GM23338 (cell line): ENCODE measurements at regions not wholly inside any gene's neighbourhood (a gene's known extent, or its start where the extent isn't known, plus 50 kb on each side); places are given as distances from the start of the nearest gene placed in this dataset.

Experiments used
- ATAC-seq: fragments of 200-7000 bp; cut with Tn5 transposase; 3 replicates; pipeline ENCODE4 v1.9.1; 2020
- DNase-seq: peaks from one replicate; pipeline ENCODE4 v3.0.0-alpha.2; 2015; ENCODE audit warnings: low spot score
- H2AFZ ChIP-seq: fragments of 200-600 bp; sonication (generic); 2 replicates; pipeline ENCODE4 v1.8.0; 2016; ENCODE audit warnings: antibody characterized with exemption, mild to moderate bottlenecking, moderate library complexity
- H3F3A ChIP-seq: fragments of 200-600 bp; sonication (generic); replicated peaks from 2 replicates; pipeline ENCODE4 v1.8.0; 2017; ENCODE audit warnings: antibody characterized with exemption, mixed run types, low read depth
- H3K27ac ChIP-seq: fragments of 200-600 bp; sonication (generic); 2 replicates; pipeline ENCODE4 v1.6.1; 2016; ENCODE audit warnings: low read depth
- H3K27me3 ChIP-seq: fragments of 200-600 bp; sonication (generic); 2 replicates; pipeline ENCODE4 v1.8.0; 2016; ENCODE audit warnings: mild to moderate bottlenecking, mixed run types, moderate library complexity; ENCODE audit not compliant: insufficient read depth
- H3K36me3 ChIP-seq: fragments of 200-600 bp; sonication (generic); 2 replicates; pipeline ENCODE4 v1.8.0; 2016; ENCODE audit warnings: mild to moderate bottlenecking; ENCODE audit not compliant: insufficient read depth
- H3K4me1 ChIP-seq: fragments of 200-600 bp; sonication (generic); 2 replicates; pipeline ENCODE4 v1.8.0; 2016; ENCODE audit warnings: mild to moderate bottlenecking, moderate library complexity; ENCODE audit not compliant: insufficient read depth
- H3K4me2 ChIP-seq: fragments of 200-600 bp; sonication (generic); 2 replicates; pipeline ENCODE4 v1.7.1; 2017; ENCODE audit warnings: mixed run types
- H3K4me3 ChIP-seq: fragments of 200-600 bp; sonication (generic); 2 replicates; pipeline ENCODE4 v1.6.1; 2016; ENCODE audit warnings: mixed run types
- H3K79me2 ChIP-seq: fragments of 200-600 bp; sonication (generic); replicated peaks from 2 replicates; pipeline ENCODE4 v1.8.0; 2017; ENCODE audit warnings: mild to moderate bottlenecking; ENCODE audit not compliant: insufficient read depth
- H3K9me2 ChIP-seq: fragments of 200-600 bp; sonication (generic); 2 replicates; pipeline ENCODE4 v1.8.0; 2017; ENCODE audit not compliant: insufficient read depth
- H4K20me1 ChIP-seq: fragments of 200-600 bp; sonication (generic); replicated peaks from 2 replicates; pipeline ENCODE4 v1.8.0; 2017; ENCODE audit warnings: mild to moderate bottlenecking; ENCODE audit not compliant: insufficient read depth
- H3K27ac Mint-ChIP-seq: 2 replicates; pipeline ENCODE4 v1.8.0; 2020; ENCODE audit warnings: inconsistent platforms, mild to moderate bottlenecking, moderate library complexity, mixed read lengths
- H3K27me3 Mint-ChIP-seq: 3 replicates; pipeline ENCODE4 v1.8.0; 2022; ENCODE audit warnings: low read depth, mild to moderate bottlenecking, moderate library complexity, mixed read lengths, inconsistent platforms; ENCODE audit not compliant: insufficient read depth, poor library complexity
- H3K36me3 Mint-ChIP-seq: 3 replicates; pipeline ENCODE4 v1.8.0; 2021; ENCODE audit warnings: low read depth, mild to moderate bottlenecking, inconsistent platforms, moderate library complexity, mixed read lengths
- H3K4me1 Mint-ChIP-seq: 3 replicates; pipeline ENCODE4 v1.8.0; 2020; ENCODE audit warnings: mild to moderate bottlenecking, inconsistent platforms, mixed read lengths
- H3K4me3 Mint-ChIP-seq: 3 replicates; pipeline ENCODE4 v1.8.0; 2021; ENCODE audit warnings: moderate library complexity, mild to moderate bottlenecking, inconsistent platforms, mixed read lengths
- H3K9me3 Mint-ChIP-seq: 3 replicates; pipeline ENCODE4 v1.8.0; 2020; ENCODE audit warnings: moderate library complexity, mild to moderate bottlenecking, inconsistent platforms, mixed read lengths
- CTCF ChIP-seq, 2 experiments: fragments of 200-600 bp in 1 of 2; sonication (generic) in 1 of 2; conservative IDR thresholded peaks; 2 replicates each; pipeline versions ENCODE4 v1.5.1 to v1.6.1; 2016 to 2017; ENCODE audit warnings: antibody characterized with exemption in 2 of 2, low read depth in 2 of 2, mild to moderate bottlenecking in 2 of 2, moderate library complexity in 1 of 2
- ETS1 ChIP-seq: IDR thresholded peaks from 2 replicates; pipeline ENCODE4 v1.6.1; 2016; ENCODE audit warnings: antibody characterized with exemption
- EZH2 ChIP-seq: fragments of 200-600 bp; sonication (generic); IDR thresholded peaks from one replicate; pipeline ENCODE4 v1.8.0; 2017; ENCODE audit warnings: antibody characterized with exemption, mild to moderate bottlenecking, low read depth; ENCODE audit not compliant: unreplicated experiment
- EZH2phosphoT487 ChIP-seq: fragments of 200-600 bp; sonication (generic); IDR thresholded peaks from one replicate; pipeline ENCODE4 v1.8.1; 2018; ENCODE audit warnings: antibody characterized with exemption; ENCODE audit not compliant: unreplicated experiment
- NANOG ChIP-seq: IDR thresholded peaks from 2 replicates; pipeline ENCODE4 v1.6.1; 2016; ENCODE audit warnings: antibody characterized with exemption, borderline replicate concordance
- POLR2AphosphoS5 ChIP-seq: IDR thresholded peaks from 2 replicates; pipeline ENCODE4 v1.6.1; 2016; ENCODE audit warnings: antibody characterized with exemption, low read depth
- REST ChIP-seq: IDR thresholded peaks from one replicate; pipeline ENCODE4 v1.6.1; 2018; ENCODE audit warnings: antibody characterized with exemption; ENCODE audit not compliant: unreplicated experiment
- STAT1 ChIP-seq: IDR thresholded peaks from one replicate; pipeline ENCODE4 v1.6.1; 2016; ENCODE audit warnings: antibody characterized with exemption; ENCODE audit not compliant: unreplicated experiment
- ZNF114 ChIP-seq: fragments of 250-450 bp; sonication (Bioruptor Pico); IDR thresholded peaks from 2 replicates; pipeline ENCODE4 v1.5.0; 2020; ENCODE audit warnings: mild to moderate bottlenecking, moderate library complexity
- ZNF331 ChIP-seq: fragments of 250-450 bp; sonication (Bioruptor Pico); IDR thresholded peaks from 2 replicates; pipeline ENCODE4 v1.5.0; 2020; ENCODE audit warnings: low read depth, mild to moderate bottlenecking, moderate library complexity

- TF ChIP-seq CTCF (conservative IDR thresholded peaks at IDR 0.05; ENCODE audit: low read depth in 2 of 2) (no peak), REST (no peak), POLR2AphosphoS5 (no peak), ZNF114 (no peak), NANOG (no peak), EZH2 (no peak), ZNF331 (CRISPR knock-in tag) (no peak), EZH2phosphoT487 (no peak)
Measured at GRCh38 chr18:78424403-78425018, 555.1 kb upstream of the SALL3 start (continued).

GRCh38 chr18:78425019-78425412 is 554.6 kb upstream of the SALL3 start:
- peaks cover 93% of the 10 kb centered on the region for H3K9me3 Mint-ChIP-seq
- DNase-seq (no peak), ATAC-seq (no peak)
- Histone ChIP-seq H3K36me3 (no peaks in the 10 kb centered on the region; the same call in 1 of the 2 replicates), H3K27me3 (no peaks in the 10 kb centered on the region), H3F3A (no peaks in the 10 kb centered on the region), H3K4me1 (no peaks in the 10 kb centered on the region), H3K79me2 (no peaks in the 10 kb centered on the region), H3K4me2 (no peak overlapping the region), H3K4me3 (no peak overlapping the region), H3K9me2 (no peaks in the 10 kb centered on the region), H3K27ac (no peak overlapping the region), H2AFZ (no peak overlapping the region), H4K20me1 (no peaks in the 10 kb centered on the region)
- no peak overlapping the region for H3K4me3 Mint-ChIP-seq
- no peak overlapping the region for H3K27ac Mint-ChIP-seq
- H3K36me3 Mint-ChIP-seq: peaks cover 46% of the 10 kb centered on the region; the same call in 2 of the 3 replicates
- TF ChIP-seq STAT1 (no peak), ZNF114 (no peak), ETS1 (no peak), CTCF (conservative IDR thresholded peaks at IDR 0.05; ENCODE audit: low read depth in 2 of 2) (no peak)
- H3K4me1 Mint-ChIP-seq: no peaks in the 10 kb centered on the region
- peaks cover 2% of the 10 kb centered on the region for H3K27me3 Mint-ChIP-seq
